NCI-H2196 treated with DMSO at 0.1 percent for 48 hours (cell line): ENCODE measurements at regions not wholly inside any gene's neighbourhood (a gene's known extent, or its start where the extent isn't known, plus 50 kb on each side); places are given as distances from the start of the nearest gene placed in this dataset.

Experiments used
- DNase-seq: peaks from one replicate; lab custom pipeline; 2025; ENCODE audit not compliant: unreplicated experiment; lab: John Stamatoyannopoulos, UW

DNA sequence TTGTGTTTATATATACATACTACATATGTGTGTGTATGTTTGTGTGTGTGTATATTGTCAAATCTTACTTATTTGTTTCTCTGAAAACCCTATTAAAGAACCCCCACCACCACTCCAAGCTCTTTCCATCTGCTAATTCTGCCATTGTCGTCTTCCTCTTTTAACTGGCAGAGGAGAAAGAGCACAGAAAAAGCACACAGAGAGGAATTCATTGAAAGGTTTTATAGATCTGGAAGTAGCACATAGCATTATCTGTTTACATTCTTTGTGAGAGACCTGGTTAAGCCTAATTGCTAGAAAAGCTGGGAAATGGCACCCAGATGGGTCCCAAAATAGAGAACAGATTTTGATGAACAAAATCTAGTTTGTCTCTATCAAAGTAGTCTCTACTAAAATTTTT, 800.0 kb upstream of the PIK3C3 start:
- no peak for DNase-seq

DNA sequence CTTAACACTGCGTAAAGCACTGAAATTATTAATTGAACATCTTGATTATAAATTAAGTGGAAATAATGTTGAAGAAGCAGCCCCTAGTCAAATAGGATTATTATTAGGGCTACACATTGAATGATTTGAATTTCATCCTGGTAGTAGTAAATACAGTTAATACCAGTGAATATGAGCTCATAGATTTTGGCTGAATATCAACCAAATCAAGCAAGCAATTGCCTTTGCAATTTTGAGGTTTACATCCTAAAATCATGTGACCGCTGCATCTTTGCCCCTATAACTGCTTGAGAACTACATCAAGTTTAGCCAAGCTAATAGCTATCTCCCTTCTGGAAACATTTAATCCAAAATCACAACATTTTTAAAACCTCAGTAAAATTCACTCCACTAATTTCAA, 801.2 kb upstream of the PIK3C3 start:
- no peak for DNase-seq

DNA sequence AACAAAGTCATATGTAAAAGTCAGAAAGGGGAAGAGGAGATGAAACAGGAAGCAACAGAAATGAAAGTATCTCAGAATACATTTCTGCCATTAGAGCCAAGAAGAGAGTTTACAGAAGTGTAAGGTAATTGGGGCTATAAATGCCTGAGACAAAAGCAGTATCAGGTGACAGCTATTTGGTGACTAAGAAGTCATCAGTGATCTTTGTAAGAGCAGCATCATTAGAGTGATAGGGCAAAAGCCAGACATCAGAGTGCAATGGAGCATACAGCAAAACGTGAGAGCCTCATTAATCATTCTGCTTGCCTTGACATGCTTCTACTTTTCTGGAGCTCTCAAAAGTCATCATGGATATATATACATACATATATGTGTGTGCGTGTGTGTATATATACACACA, 804.7 kb upstream of the PIK3C3 start:
- DNase-seq: no peak

DNA sequence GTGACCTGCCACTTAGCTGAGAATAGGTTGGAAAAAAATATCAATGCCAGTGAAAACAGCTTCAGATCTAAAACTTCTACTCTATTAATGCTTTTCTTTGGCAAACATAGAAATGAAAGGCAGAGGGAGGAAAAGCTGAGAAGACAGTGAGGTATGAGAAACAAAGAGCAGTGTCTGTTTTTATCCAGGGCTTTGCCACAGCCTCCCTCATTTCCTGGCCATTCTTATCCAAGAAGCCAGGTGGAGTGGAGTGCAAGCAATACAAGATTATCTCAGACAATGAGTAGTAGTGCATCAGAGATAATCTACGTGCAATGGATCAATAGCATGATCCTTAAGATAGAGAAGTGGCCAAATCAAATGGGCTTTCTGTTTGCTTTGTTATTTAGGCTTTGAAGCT, 808.7 kb upstream of the PIK3C3 start:
- DNase-seq: no peak

DNA sequence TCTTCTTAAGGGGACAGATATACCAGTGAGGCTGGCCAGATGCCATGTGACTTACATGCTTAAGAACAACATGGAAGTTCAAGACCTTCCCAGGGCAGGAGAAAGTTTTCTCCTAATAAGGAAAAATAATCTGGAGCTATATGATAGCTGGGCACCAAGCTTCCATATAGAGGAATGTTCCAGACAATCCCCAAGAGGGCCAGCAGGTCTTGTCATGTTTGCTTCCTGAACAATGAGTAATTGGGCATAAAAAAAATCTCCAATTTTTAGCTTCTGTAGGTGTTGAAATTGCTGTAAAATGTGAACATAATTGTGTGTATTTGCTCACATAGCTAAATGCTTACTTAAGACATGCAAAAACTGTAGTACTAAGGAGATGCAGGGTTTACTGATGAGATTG, 809.5 kb upstream of the PIK3C3 start:
- no peak for DNase-seq

DNA sequence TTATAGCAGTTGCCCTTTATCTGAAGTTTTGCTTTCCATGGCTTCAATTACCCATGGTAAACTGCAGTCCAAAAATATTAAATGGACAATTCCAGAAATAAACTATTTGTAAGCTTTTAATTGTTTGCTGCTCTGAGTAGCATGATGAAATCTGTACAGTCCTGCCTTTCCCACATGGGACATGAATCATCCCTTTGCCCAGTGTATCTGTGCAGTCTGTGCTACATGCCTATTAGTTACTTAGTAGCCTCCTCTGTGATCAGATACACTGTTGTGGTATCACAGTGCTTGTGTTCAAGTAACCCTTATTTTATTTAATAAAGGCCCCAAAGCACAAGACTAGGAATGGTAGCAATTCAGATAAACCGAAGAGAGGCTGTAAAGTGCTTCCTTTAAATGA, 810.6 kb upstream of the PIK3C3 start:
- DNase-seq: no peak

DNA sequence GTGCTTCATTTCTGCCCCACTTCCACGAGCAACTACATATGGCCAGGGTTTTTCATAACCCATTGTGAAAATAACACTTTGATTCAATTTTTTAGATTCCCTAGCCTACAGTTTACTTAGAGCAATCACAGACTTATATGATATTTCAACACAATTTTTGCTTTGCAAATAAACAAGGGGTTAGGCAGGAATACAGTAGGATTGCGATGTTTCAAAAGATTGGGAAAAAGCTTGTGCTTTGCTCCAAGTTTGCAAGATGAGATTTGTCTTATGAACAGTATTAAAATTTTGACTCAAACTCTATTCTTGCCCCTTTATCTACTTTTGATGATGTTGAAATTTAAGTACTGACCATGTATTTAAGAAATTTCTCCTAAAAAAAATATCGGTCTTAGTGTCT, 814.5 kb upstream of the PIK3C3 start:
- no peak for DNase-seq

DNA sequence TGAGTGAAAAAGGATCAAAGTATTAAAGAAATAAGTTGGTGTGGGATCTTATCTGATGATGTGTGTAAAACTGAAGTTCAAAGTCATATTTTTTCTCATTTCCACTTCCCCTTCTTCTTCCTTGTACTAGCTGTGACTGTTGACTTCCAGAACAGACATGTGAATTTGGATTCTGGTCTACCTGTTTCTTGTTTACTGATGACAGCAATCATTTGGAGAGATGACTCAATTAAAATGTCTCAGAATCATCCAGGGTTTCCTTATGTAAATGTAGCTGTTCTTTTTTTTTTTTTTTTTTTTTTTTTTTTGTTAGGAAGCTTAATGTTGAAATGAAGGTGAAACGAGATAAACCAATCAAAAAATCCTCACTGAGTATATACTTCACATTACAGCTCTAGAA, 819.9 kb upstream of the PIK3C3 start:
- no peak for DNase-seq

DNA sequence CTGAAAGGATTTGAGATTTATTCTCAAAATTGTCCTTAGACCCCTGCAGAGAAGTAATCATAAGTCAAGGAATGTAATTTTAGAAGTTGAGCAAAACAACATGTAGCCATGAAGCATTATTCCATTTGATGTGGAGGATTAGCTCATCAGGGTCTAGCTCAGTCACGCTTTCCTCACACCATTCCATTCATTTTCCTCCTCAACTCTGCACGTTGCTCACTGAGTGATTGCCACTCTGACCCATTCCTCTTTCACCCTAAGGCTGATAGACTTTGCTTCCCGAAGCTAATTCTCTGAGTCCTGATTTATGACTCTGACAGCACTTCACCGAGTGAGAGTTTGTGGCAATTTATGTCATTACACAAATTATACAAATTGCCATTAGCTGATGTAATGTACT, 820.6 kb upstream of the PIK3C3 start:
- no peak for DNase-seq

DNA sequence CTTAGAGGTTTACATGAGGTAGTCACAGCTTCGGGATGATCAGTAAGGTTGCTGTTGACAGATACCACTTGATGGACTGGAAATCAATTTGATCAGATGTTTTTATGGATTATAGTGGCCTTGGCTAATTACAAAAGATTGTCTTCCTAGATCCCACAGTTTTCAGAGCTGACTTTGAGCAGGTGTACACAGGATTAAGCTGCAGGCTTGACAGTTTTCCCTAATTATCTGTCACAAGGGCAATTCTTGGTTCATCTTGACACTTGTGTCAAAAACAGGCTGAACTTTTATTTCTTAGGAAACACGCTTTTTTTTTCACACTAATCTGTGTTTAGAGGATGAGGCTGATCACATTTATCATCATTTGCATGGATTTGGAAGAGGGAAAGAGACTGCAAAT, 824.0 kb upstream of the PIK3C3 start:
- DNase-seq: no peak

DNA sequence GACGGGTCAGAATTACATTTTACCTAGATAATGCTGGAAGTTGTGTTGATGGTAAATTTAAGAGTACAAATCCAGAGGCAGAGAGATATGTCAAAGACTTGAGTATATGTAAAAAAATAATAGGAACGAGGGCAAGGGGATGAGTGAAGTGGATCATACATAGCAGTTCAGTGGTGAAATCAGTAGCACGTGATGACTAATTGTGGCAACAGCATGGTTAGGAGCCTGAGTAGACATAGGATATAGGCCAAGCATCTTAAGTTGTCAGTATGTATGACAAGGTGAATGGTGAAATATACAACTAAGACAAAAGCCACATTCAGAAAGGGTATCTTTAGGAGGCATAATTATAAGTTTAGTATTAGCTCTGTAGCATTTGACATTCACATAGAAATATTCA, 826.5 kb upstream of the PIK3C3 start:
- DNase-seq: no peak

DNA sequence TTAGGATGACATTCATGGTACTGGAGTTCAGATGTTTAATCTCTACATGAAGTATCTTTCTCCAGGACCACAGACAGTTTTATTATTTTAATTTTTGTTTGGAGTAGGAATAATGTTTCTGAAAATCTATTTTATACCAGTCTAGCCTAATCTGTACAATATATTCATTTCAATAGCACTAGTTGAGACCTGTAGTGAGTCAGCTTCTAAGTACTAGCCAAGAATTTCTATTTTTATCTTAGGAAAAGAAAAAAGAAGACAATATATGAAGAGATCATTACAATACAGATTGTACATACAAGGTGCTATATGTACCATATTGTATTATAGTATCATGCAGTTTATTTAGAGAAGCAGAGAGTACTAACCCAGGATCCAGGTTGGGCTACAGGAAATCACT, 826.9 kb upstream of the PIK3C3 start:
- DNase-seq: no peak

DNA sequence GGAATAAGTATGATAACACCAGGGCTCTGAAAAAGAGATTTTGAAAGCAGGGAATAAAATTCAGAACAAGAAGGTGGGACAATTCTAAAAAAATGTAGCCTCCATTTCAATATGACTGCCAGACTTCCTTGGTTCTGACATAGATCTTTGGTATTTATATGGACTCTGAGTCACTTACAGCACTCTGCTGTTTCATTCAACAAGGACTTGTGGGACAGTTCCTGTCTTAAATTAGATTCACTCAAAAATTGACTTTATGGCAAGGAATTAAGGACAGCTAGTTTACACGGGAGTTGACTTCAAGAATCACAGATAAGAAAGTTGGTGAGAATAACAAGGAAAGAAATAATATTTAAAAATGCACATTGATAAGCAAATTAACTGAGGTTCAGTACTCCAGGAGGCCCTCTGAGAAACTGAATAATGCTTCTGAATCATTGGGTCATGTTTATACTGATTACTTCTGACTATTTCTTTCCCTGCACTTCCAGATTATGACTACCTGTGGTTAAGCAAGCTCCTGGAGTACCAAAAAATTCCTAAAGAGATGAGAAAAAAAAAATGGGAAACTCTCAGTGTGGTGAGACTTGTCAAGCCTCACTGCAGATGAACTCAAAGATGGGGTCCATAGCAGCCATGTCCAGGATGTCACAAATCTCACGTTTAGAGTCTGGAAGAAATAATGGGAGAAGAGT, 828.3 kb upstream of the PIK3C3 start:
- DNase-seq: no peak

DNA sequence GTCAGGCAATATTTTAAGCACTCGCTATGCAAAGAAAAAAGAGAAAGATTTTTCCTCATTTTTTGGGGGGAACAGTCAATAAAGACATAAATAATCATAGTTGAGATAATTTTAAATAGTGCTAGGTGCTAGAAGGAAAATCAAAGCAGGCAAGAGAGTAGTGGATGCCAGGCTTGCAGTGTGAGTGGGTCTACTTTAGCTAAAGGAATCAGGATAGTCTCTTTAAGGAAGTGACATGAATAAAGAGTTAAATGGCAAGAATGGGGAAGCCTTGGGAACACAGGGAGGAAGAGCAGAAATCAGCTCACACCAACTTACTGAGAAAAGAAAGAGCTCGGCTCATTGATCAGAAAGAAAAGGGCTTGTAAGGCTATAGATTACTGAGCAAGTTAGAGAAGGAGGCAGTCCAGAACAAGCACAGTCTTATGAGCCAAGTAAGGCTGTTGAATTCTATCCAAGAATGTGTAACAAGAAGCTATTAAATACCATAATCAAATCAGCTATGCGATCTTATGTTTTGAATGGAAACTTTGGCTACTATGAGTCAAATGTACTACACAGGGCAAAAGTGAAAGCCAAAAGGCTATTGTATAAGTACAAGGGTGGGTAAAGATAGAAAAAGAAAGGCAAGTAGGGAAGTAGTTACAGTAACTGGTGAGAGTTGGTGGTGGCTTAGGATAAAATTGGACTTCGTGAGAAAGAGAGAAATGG, 833.8 kb upstream of the PIK3C3 start:
- DNase-seq: no peak

DNA sequence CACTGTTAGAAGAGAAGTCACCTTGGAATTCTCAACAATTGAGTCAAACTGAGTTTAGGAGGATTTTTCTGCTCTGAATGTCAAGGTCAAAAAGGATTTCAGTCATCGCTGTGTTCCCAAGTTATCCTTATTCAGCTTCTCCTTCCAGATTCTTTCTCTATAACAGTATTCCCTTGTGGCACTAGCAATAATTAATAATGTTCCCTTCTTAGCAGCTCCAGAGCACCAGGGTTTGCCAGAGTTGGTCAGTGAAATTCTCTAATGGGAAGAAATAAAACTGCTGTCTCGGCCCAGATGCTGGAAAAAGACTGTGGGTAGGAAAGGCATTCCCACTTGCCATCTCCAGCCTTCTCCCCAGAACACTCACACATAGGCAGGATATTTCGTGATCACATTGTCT, 836.0 kb upstream of the PIK3C3 start:
- DNase-seq: no peak

DNA sequence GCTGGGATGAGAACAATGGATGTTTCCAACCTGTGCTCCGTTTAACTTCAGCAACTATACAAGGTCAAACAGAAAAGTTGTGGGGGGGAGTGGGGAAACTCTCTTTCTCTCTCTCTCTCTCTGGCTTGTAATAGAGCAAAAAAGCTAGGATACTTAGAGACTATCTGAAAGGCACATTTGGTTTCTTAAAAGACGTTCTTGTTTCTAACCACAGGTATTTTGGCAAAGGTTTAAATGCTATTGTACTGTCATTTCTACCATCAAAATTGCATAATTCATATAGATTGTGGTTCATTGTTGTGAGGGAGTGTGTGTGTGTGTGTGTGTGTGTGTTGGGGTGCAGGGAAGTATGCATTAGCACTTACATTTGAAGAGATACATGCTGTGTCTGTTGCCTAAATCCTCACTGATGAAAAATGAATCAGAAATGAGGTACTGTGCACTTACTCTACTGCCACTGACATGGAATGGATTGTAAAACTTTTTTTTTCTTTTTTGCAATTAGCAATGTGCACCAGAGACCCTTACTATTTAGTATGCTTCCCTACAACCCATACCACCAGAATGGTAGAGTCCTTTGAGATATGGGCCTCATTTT, 841.0 kb upstream of the PIK3C3 start:
- DNase-seq: no peak

DNA sequence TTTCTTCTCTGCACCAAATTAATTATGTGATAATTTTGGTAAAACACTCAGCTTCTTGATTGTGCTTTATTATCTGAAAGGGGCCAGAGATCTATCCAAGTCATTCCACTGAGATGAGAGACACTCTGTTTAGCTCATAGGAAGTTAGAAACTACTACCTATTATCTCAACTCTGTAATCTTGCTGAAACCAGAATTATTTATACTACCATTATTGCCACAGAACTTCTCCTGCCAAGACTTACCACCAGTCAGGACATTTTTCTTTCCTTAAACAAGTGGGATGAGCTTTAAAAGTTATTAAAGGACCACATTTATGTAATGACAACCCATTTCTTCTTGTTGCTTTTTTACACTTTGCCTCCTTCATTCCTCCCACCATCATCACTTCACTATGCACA, 855.6 kb upstream of the PIK3C3 start:
- DNase-seq: no peak

DNA sequence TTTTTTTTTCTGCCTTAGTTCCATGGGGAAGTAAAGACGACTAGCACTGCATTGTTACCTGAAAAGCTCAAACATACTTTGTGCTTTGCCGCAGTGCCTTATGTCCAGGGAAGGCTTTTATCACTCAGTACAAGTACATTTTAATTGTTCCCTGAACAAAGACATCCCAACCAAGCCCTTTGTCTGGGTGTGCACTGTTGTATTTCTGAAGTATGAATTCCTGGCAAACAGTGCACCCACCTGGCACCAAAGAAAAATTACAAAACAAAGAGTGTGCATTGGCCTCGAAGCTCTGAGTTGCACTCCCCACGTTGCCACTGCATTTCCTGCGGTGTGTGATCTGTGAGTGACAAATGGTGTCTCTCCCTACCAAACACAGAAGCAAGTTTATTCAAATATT, 858.5 kb upstream of the PIK3C3 start:
- DNase-seq: no peak

DNA sequence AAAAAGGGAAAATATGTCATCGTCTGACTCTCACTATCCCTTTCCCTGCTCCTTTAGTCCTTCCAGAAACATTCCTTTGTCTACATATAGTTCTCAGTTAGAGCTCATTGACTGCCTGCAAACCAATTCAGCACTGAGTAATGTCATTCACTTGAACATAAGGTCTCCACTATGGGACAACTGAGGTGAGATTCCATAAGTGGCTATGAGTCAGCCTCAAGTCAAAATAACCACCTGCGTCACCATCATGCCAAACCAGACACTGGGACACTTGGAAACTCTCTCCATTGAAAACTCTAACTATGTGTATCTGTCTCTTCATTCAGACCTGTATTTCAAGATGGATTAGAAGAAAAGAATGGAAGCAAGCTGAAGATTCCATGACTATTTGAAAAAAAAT, 878.0 kb upstream of the PIK3C3 start:
- DNase-seq: no peak

DNA sequence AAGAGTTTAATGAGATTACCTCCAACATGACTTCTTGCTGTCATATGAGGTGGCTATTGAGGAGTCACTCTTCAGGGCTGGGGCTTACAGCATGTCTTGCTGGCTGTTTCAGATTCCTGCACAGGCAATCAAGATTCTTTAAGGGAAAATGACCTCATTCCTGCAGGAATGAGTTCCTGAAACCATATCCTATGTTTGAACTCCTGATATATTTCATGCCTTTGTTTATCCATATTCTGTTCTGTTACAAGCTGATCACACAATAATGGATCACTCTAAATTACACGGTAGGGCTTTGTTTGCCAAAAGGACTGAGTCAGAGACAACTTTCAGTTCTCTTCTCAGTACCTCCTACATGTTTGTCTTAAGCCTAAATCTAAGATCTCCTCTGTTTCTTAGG, 879.8 kb upstream of the PIK3C3 start:
- no peak for DNase-seq

DNA sequence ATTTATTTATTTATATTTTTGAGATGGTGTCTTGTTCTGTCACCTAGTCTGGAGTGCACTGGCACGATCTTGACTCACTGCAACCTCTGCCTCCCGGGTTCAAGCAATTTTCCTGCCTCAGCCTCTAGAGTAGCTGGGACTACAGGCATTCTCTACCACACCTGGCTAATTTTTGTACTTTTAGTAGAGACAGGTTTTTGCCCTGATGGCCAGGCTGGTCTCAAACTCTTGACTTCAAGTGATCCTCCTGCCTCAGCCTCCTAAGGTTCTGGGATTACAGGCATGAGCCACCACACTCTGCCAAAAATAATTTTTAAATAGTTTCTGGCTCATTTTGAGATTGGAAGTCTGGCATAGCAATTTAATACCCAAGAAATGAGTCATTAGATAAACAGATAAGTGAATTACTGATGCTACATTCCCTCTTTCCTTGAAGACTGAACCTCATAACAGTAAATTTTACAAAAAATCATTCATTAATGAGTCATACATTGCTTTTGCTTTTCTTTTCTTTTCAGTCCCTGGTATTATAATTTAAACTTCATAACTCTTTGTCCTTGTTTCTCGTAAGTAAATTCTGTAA, 881.6 kb upstream of the PIK3C3 start:
- no peak for DNase-seq

DNA sequence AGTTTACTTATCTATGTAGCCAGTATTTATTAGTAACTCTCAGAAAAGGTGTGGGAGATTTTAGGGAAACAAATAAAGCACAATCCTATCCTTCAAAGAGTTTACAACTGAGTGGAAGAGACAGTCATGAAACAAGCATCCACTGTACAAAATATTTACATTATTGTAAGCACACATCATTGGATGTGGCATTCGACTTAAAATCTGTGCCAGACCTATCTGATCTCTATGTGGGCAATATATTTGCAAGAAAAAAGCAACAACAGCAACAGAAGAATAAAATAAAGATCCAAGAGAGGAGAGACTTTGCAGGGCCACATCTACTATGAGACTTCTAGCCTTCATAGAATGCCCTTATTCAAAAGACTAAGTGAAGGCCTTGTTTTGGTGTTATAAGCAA, 882.1 kb upstream of the PIK3C3 start:
- no peak for DNase-seq
